GM12872 (cell line): ENCODE measurements at regions not wholly inside any gene's neighbourhood (a gene's known extent, or its start where the extent isn't known, plus 50 kb on each side); places are given as distances from the start of the nearest gene placed in this dataset.

Experiments
- TF ChIP-seq, protein P1 (sequence below): IDR thresholded peaks from 3 replicates; pipeline ENCODE4 v1.5.1; 2011; ENCODE audit warnings: low read depth, mild to moderate bottlenecking, low read length, moderate library complexity; ENCODE audit not compliant: insufficient read depth

DNA sequence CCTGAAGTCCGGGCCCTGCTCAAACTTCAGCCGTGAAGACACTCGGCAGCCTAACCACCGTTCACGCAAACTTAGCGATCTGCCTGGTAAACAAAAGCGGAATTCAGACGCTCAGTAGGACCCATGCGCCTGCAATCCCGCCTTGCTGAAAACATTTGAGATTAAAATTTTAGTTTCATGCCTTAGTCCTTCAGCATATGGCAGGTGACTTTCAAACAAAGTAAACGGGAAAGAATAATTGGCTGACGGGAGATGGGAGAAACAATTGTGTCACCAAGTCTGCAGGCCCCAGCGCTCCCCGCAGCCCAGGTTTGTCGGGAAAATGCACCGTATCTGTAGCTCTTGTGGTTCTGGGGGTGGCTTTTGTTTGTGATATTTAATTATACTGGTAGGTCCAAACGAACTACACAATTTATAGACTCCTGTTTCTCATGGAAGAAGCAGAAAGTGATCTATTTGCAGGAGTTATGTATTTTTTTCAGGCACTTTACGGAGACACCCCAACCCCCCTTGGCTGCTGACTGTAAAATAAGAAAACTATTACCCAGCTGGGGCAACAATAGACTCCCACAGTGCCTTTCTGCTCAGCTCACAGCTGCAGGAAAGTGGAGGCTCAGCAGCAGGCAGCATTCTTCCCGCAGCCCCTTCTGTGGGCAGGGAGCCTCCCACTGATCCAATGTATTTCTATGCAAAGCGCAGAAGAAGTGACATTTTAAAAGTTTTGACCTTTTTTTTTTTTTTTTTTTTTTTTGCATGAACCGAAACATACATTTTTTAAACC lies 94.8 kb downstream of the SOX1 start:
- TF ChIP-seq, protein P1, sequence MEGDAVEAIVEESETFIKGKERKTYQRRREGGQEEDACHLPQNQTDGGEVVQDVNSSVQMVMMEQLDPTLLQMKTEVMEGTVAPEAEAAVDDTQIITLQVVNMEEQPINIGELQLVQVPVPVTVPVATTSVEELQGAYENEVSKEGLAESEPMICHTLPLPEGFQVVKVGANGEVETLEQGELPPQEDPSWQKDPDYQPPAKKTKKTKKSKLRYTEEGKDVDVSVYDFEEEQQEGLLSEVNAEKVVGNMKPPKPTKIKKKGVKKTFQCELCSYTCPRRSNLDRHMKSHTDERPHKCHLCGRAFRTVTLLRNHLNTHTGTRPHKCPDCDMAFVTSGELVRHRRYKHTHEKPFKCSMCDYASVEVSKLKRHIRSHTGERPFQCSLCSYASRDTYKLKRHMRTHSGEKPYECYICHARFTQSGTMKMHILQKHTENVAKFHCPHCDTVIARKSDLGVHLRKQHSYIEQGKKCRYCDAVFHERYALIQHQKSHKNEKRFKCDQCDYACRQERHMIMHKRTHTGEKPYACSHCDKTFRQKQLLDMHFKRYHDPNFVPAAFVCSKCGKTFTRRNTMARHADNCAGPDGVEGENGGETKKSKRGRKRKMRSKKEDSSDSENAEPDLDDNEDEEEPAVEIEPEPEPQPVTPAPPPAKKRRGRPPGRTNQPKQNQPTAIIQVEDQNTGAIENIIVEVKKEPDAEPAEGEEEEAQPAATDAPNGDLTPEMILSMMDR: no peak

GRCh38 chr13:112165712-112166111 lies 98.8 kb downstream of the SOX1 start:
- TF ChIP-seq, protein P1: no peak

- TF ChIP-seq, protein P1: no peak
Observed at GRCh38 chr13:112168761-112169160, 101.8 kb downstream of the SOX1 start.

GRCh38 chr13:112169941-112170822 lies 103.2 kb downstream of the SOX1 start:
- TF ChIP-seq, protein P1: no peak

GRCh38 chr13:112170823-112171569 lies 104.0 kb downstream of the SOX1 start:
- TF ChIP-seq, protein P1: no peak

- TF ChIP-seq, protein P1: no peak
Observed at GRCh38 chr13:112171570-112171965, 104.6 kb downstream of the SOX1 start.

DNA sequence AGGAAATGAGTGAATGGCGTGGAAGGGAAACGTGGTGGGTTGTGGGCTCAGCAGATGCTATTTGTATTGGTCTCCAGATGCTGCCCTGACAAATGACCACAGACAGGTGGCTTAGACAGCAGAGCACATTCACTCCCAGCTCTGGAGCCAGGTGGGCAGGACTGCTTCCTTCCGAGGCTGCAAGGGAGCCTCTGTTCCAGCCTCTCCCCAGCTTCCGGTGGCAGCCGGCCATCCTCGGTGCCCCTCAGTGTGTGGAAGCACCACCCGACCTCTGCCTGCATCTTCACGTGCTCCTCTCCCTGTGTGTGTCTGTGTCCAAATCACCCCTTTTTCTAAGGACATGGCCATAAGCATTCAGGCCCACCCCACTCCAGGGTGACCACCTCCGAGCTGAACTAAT lies 105.1 kb downstream of the SOX1 start:
- TF ChIP-seq, protein P1: no peak
